ENCODE measurements at regions not wholly inside any gene's neighbourhood (a gene's known extent, or its start where the extent isn't known, plus 50 kb on each side); places are given as distances from the start of the nearest gene placed in this dataset.
"Not testable (repeated sequence)": the region's sequence is repeated elsewhere in the genome, so short reads cannot be mapped to it uniquely, and the experiment has no call there.

DNA sequence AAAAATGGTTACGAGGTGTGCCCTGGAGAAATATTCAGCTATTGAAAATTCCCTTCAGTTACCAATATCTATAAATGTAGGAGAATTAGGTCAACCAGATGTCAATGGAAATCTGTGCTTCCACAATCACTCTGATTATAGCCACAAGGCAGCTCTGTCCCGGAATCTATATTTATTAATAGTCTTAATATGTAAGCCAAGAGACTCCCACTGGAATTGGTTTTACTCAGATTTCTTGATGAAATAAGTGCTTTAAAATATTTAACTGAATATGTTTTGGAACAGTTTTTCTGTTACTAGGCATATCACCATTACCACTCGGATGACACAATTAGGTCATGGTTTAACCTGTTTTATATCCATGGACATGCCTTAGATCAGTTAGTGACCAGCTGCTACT, 169.6 kb downstream of the POM121L12 start:
- H3K4me3 Mint-ChIP-seq: no peak overlapping the region
- no peak overlapping the region for H3K27ac Mint-ChIP-seq
- H3K9me3 Mint-ChIP-seq: peaks cover 12% of the 10 kb centered on the region
- no peak for DNase-seq
- H3K36me3 Mint-ChIP-seq: no peaks in the 10 kb centered on the region
- H3K4me1 Mint-ChIP-seq: no peaks in the 10 kb centered on the region
- H3K27me3 Mint-ChIP-seq: no peaks in the 10 kb centered on the region

- H3K9me3 Mint-ChIP-seq: peaks cover 18% of the 10 kb centered on the region
- DNase-seq: no peak
- no peak overlapping the region for H3K27ac Mint-ChIP-seq
- no peaks in the 10 kb centered on the region for H3K27me3 Mint-ChIP-seq
- no peaks in the 10 kb centered on the region for H3K36me3 Mint-ChIP-seq
- no peak overlapping the region for H3K4me3 Mint-ChIP-seq
- H3K4me1 Mint-ChIP-seq: no peaks in the 10 kb centered on the region
Observed at GRCh38 chr7:53209129-53209528, 173.7 kb downstream of the POM121L12 start.

DNA sequence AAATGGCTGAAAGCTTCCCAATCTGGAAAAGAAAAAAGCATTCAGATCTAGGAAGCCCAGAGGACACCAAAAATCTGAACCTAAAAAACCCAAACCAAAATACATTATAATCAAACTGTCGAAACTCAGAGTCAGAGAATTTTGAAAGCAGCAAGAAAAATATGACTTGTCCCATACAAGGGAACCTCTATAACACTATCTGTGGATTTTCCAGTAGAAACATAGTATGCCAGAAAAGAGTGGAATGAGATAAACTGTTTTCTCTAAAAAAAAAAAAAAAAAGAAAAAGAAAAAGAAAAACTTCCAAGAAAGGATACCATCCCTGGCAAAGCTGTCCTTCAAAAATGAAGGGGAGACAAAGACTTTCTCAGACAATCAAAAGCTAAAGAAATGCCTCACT, 179.0 kb downstream of the POM121L12 start:
- Mint-ChIP-seq H3K36me3 (no peaks in the 10 kb centered on the region), H3K4me1 (no peaks in the 10 kb centered on the region), H3K4me3 (no peak overlapping the region), H3K27ac (no peak overlapping the region), H3K9me3 (peaks cover 26% of the 10 kb centered on the region), H3K27me3 (peaks cover 9% of the 10 kb centered on the region)
- no peak for DNase-seq

- Mint-ChIP-seq H3K27me3 (peaks cover 9% of the 10 kb centered on the region), H3K36me3 (no peaks in the 10 kb centered on the region), H3K4me1 (no peaks in the 10 kb centered on the region), H3K4me3 (no peak overlapping the region), H3K9me3 (peaks cover 20% of the 10 kb centered on the region), H3K27ac (no peak overlapping the region)
- no peak for DNase-seq
Observed at GRCh38 chr7:53218730-53219504, 183.5 kb downstream of the POM121L12 start.

- no peak overlapping the region for H3K27ac Mint-ChIP-seq
- no peak overlapping the region for H3K4me3 Mint-ChIP-seq
- H3K9me3 Mint-ChIP-seq: no peaks in the 10 kb centered on the region
- no peaks in the 10 kb centered on the region for H3K27me3 Mint-ChIP-seq
- no peaks in the 10 kb centered on the region for H3K36me3 Mint-ChIP-seq
- H3K4me1 Mint-ChIP-seq: no peaks in the 10 kb centered on the region
- DNase-seq: no peak
Observed at GRCh38 chr7:53229202-53229601, 193.8 kb downstream of the POM121L12 start.

- Mint-ChIP-seq H3K27me3 (no peaks in the 10 kb centered on the region), H3K27ac (no peak overlapping the region), H3K36me3 (no peaks in the 10 kb centered on the region), H3K4me1 (no peaks in the 10 kb centered on the region), H3K9me3 (peaks cover 4% of the 10 kb centered on the region), H3K4me3 (no peak overlapping the region)
- DNase-seq: no peak
Observed at GRCh38 chr7:53237344-53237913, 202.0 kb downstream of the POM121L12 start.

- Mint-ChIP-seq H3K27ac (no peak overlapping the region), H3K27me3 (no peaks in the 10 kb centered on the region), H3K4me1 (no peaks in the 10 kb centered on the region), H3K4me3 (no peak overlapping the region), H3K36me3 (no peaks in the 10 kb centered on the region), H3K9me3 (peaks cover 4% of the 10 kb centered on the region)
- DNase-seq: no peak
Observed at GRCh38 chr7:53238021-53238605, 202.7 kb downstream of the POM121L12 start.

GRCh38 chr7:53239151-53239550, 203.7 kb downstream of the POM121L12 start:
- H3K4me3 Mint-ChIP-seq, H3K36me3 Mint-ChIP-seq, H3K9me3 Mint-ChIP-seq, H3K27ac Mint-ChIP-seq, H3K4me1 Mint-ChIP-seq, H3K27me3 Mint-ChIP-seq, DNase-seq: not testable (repeated sequence)

DNA sequence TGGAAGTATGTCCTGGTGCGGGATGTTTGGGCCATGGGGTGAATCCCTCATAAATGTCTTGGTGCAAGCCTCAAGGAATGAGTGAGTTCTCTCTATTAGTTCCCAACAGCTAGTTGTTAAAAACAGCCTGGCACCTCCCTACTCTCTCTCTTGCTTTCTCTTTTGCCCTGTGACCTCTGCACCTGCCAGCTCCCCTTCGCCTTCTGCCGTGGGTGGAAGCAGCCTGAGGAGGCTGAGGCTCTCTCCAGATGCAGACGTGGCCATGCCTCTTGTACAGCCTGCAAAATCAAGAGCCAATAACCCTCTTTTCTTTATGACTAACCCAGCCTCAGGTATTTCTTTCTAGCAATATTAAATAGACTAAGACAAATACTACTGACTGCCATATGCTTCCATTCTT, 210.3 kb downstream of the POM121L12 start:
- no peaks in the 10 kb centered on the region for H3K36me3 Mint-ChIP-seq
- no peak overlapping the region for H3K4me3 Mint-ChIP-seq
- H3K27ac Mint-ChIP-seq: no peak overlapping the region
- H3K4me1 Mint-ChIP-seq: no peaks in the 10 kb centered on the region
- peaks cover 12% of the 10 kb centered on the region for H3K9me3 Mint-ChIP-seq
- no peak for DNase-seq
- no peaks in the 10 kb centered on the region for H3K27me3 Mint-ChIP-seq

GRCh38 chr7:53246957-53247356, 211.5 kb downstream of the POM121L12 start:
- Mint-ChIP-seq H3K9me3 (peaks cover 12% of the 10 kb centered on the region), H3K36me3 (no peaks in the 10 kb centered on the region), H3K27me3 (no peaks in the 10 kb centered on the region), H3K4me3 (no peak overlapping the region), H3K27ac (no peak overlapping the region), H3K4me1 (no peaks in the 10 kb centered on the region)
- DNase-seq: no peak

DNA sequence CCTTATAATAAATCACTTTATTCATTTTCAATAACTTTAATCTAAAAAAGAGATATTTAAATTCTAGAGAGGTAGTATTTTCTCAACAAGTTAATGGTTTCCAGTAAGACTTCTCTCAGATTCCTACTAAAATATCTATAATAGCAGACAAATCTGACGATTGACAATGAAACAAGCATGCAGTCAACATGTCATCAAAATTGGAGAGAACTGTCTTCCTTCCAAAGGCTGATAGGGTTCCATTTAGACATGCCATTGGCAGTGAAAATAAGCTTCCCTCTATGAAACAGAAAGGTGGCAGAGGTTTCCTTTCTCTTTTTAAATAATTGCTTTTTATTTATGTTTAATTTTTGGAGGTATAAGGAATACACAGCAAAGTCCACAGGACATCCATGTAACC, 217.1 kb downstream of the POM121L12 start:
- Mint-ChIP-seq H3K27me3 (no peaks in the 10 kb centered on the region), H3K27ac (no peak overlapping the region), H3K4me3 (no peak overlapping the region), H3K4me1 (no peaks in the 10 kb centered on the region), H3K9me3 (peaks cover 10% of the 10 kb centered on the region), H3K36me3 (no peaks in the 10 kb centered on the region)
- no peak for DNase-seq

DNA sequence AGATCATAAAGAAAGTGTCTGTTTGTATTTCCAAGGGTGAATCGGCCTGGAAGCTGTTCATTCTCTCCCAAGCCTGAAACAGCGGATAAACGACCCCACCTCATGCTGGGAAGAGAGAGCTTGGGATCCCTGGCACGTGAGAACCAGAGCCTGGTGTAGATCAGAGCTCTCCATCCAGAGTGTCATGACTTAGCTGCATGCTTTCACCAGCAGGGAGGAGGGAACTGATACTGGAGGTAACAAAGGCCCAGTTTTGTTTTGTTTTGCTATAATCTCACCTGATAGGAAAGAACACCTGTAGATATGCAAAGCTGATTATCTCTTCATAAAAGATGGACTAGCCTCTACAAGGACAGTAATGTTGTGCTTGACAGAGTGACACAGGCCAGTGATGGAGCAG, 236.6 kb downstream of the POM121L12 start:
- Mint-ChIP-seq H3K9me3 (peaks cover 3% of the 10 kb centered on the region), H3K36me3 (no peaks in the 10 kb centered on the region), H3K4me3 (no peak overlapping the region), H3K4me1 (no peaks in the 10 kb centered on the region), H3K27me3 (no peaks in the 10 kb centered on the region), H3K27ac (no peak overlapping the region)
- no peak for DNase-seq

- no peak for DNase-seq
- no peak overlapping the region for H3K4me3 Mint-ChIP-seq
- H3K27me3 Mint-ChIP-seq: no peaks in the 10 kb centered on the region
- H3K27ac Mint-ChIP-seq: no peak overlapping the region
- peaks cover 27% of the 10 kb centered on the region for H3K9me3 Mint-ChIP-seq
- no peaks in the 10 kb centered on the region for H3K4me1 Mint-ChIP-seq
- H3K36me3 Mint-ChIP-seq: no peaks in the 10 kb centered on the region
Observed at GRCh38 chr7:53281312-53281711, 245.9 kb downstream of the POM121L12 start.

- Mint-ChIP-seq H3K4me3 (no peak overlapping the region), H3K9me3 (peaks cover 16% of the 10 kb centered on the region), H3K4me1 (no peaks in the 10 kb centered on the region), H3K27ac (no peak overlapping the region), H3K36me3 (no peaks in the 10 kb centered on the region), H3K27me3 (no peaks in the 10 kb centered on the region)
- DNase-seq: no peak
Observed at GRCh38 chr7:53292341-53292740, 256.9 kb downstream of the POM121L12 start.

DNA sequence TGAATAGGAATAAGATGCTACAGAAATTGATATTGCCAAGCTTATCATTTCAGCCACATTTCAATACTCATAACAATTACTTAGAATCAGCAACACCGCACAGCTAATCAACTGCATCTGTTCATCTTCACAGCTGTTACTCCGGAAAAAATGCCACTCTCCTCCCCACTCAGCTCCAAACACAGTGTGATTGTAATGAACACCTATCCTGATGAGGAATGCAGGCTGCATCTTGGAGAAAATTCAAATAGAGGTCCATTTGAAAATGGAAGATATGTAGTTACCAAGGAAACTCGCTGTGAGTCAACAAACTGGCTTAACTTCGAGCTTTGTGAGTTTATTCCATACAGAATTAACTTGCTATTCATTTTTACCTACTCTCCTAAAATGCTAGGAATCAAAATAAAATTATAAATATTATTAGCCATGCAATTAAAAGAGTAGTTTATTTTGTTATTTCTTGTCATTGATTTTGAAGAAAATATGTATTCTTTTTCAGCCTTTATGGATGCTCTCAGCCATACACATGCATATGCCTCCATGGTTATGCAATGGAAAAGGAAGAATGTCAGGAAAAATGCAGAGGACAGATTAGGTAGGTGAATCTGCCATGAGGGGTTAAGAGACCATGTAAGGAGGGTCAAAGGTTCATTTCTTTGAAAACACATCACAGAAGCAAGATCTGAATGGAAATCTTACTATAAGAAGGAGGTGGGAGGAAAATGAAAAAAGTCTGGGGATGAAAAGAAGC, 267.2 kb downstream of the POM121L12 start:
- Mint-ChIP-seq H3K27ac (no peak overlapping the region), H3K4me1 (no peaks in the 10 kb centered on the region), H3K27me3 (no peaks in the 10 kb centered on the region), H3K36me3 (no peaks in the 10 kb centered on the region), H3K4me3 (no peak overlapping the region), H3K9me3 (peaks cover 11% of the 10 kb centered on the region)
- no peak for DNase-seq
